PC-9 (cell line): ENCODE measurements at regions not wholly inside any gene's neighbourhood (a gene's known extent, or its start where the extent isn't known, plus 50 kb on each side); places are given as distances from the start of the nearest gene placed in this dataset.
"Not testable (repeated sequence)": the region's sequence is repeated elsewhere in the genome, so short reads cannot be mapped to it uniquely, and the experiment has no call there.

Experiments
- BruUV-seq: library from RNA; stranded (reverse); fragments of 400-500 nt; replicated peaks from 2 replicates; lab custom pipeline; 2021; lab: Mats Ljungman, UMichigan
- CTCF ChIA-PET: fragments of 300-600 bp; sonication (Branson Sonifier 250); formaldehyde crosslinking; loops from one replicate; lab custom pipeline; 2022; ENCODE audit warnings: antibody characterized with exemption; lab: Charles Lee
- POLR2A ChIA-PET: fragments of 300-600 bp; sonication (Branson Sonifier 250); formaldehyde crosslinking; loops from one replicate; lab custom pipeline; 2022; ENCODE audit warnings: antibody characterized with exemption; ENCODE audit not compliant: unreplicated experiment; lab: Charles Lee
- DNase-seq, 2 experiments: peaks; one replicate each; pipeline versions ENCODE4 v3.0.0 to v3.0.0-alpha.2; 2015 to 2022; ENCODE audit warnings: mixed read lengths in 1 of 2
- H2AFZ ChIP-seq: fragments of 200-600 bp; sonication (generic); 2 replicates; pipeline ENCODE4 v1.8.1; 2017; ENCODE audit warnings: antibody characterized with exemption
- H3F3A ChIP-seq: fragments of 200-600 bp; sonication (generic); 2 replicates; pipeline ENCODE4 v1.8.1; 2017; ENCODE audit warnings: antibody characterized with exemption, mild to moderate bottlenecking, low read depth; ENCODE audit not compliant: insufficient read depth
- H3K27ac ChIP-seq: fragments of 200-600 bp; sonication (generic); 2 replicates; pipeline ENCODE4 v1.6.1; 2016; ENCODE audit warnings: mixed run types
- H3K27me3 ChIP-seq: fragments of 200-600 bp; sonication (generic); 2 replicates; pipeline ENCODE4 v1.6.1; 2016; ENCODE audit warnings: low read depth, mixed run types; ENCODE audit not compliant: insufficient read depth
- H3K36me3 ChIP-seq: fragments of 200-600 bp; sonication (generic); 2 replicates; pipeline ENCODE4 v1.6.1; 2016; ENCODE audit warnings: low read depth, mixed run types
- H3K4me1 ChIP-seq: fragments of 200-600 bp; sonication (generic); replicated peaks from 2 replicates; pipeline ENCODE4 v1.6.1; 2016; ENCODE audit warnings: mixed run types; ENCODE audit not compliant: insufficient read depth
- H3K4me2 ChIP-seq: fragments of 200-600 bp; sonication (generic); 2 replicates; pipeline ENCODE4 v1.6.1; 2017; ENCODE audit warnings: mixed run types
- H3K4me3 ChIP-seq: fragments of 200-600 bp; sonication (generic); 2 replicates; pipeline ENCODE4 v1.6.1; 2016; ENCODE audit warnings: mixed run types
- H3K79me2 ChIP-seq: fragments of 200-600 bp; sonication (generic); 2 replicates; pipeline ENCODE4 v1.6.1; 2017; ENCODE audit warnings: low read depth, mixed run types
- H3K9me2 ChIP-seq: fragments of 200-600 bp; sonication (generic); 2 replicates; pipeline ENCODE4 v1.8.1; 2017; ENCODE audit warnings: mild to moderate bottlenecking; ENCODE audit not compliant: insufficient read depth
- H3K9me3 ChIP-seq: fragments of 200-600 bp; sonication (generic); 2 replicates; pipeline ENCODE4 v1.8.1; 2016; ENCODE audit warnings: low read depth; ENCODE audit not compliant: insufficient read depth
- H4K20me1 ChIP-seq: fragments of 200-600 bp; sonication (generic); 2 replicates; pipeline ENCODE4 v1.8.1; 2017; ENCODE audit not compliant: insufficient read depth
- CTCF ChIP-seq: fragments of 200-600 bp; sonication (generic); conservative IDR thresholded peaks from 2 replicates; pipeline ENCODE4 v1.6.1; 2017; ENCODE audit warnings: mixed run types, antibody characterized with exemption, mild to moderate bottlenecking, moderate library complexity
- EZH2 ChIP-seq: fragments of 200-600 bp; sonication (generic); IDR thresholded peaks from 2 replicates; pipeline ENCODE4 v1.8.0; 2017; ENCODE audit warnings: antibody characterized with exemption, low read depth
- intact Hi-C: fragments of 100-400 bp; cut with micrococcal nuclease; formaldehyde crosslinking; loops from one replicate; pipeline ENCODE4 v1.10.0; 2022; ENCODE audit not compliant: unreplicated experiment

- no peaks in the 10 kb centered on the region for H3K4me1 ChIP-seq
- BruUV-seq, result no TSS peak
- no peaks in the 10 kb centered on the region for H3K36me3 ChIP-seq
- H3K27ac ChIP-seq, result no peak overlapping the region
- no peak overlapping the region for H3K4me2 ChIP-seq
- H3K79me2 ChIP-seq, result no peaks in the 10 kb centered on the region
- no peaks in the 10 kb centered on the region for H3K27me3 ChIP-seq
- no peak overlapping the region for H2AFZ ChIP-seq
- no peaks in the 10 kb centered on the region; the same call in 1 of the 2 replicates for H3K9me3 ChIP-seq
- no peaks in the 10 kb centered on the region for H3F3A ChIP-seq
- intact Hi-C loops, result no loop called here
- no peak for TF ChIP-seq EZH2
- TF ChIP-seq CTCF, result no peak
- ChIA-PET POLR2A (no interaction called here), CTCF (no interaction called here)
- no peak overlapping the region for H3K4me3 ChIP-seq
- H4K20me1 ChIP-seq, result no peaks in the 10 kb centered on the region
- no peaks in the 10 kb centered on the region for H3K9me2 ChIP-seq
- no peak for DNase-seq
Observed at GRCh38 chr6:148004651-148005050, 338.0 kb upstream of the SASH1 start.

- no peaks in the 10 kb centered on the region for H4K20me1 ChIP-seq
- TF ChIP-seq EZH2, result no peak
- no peak for TF ChIP-seq CTCF
- DNase-seq, result no peak
- H3K9me3 ChIP-seq, result no peaks in the 10 kb centered on the region; the same call in 1 of the 2 replicates
- H3K27ac ChIP-seq, result no peak overlapping the region
- ChIA-PET CTCF (no interaction called here), POLR2A (no interaction called here)
- no peaks in the 10 kb centered on the region for H3K9me2 ChIP-seq
- no peaks in the 10 kb centered on the region for H3K79me2 ChIP-seq
- no peak overlapping the region for H2AFZ ChIP-seq
- no peaks in the 10 kb centered on the region for H3K4me1 ChIP-seq
- H3K27me3 ChIP-seq, result no peaks in the 10 kb centered on the region
- 0 out of 2 replicates have a peak, but pooled peaks cover 7% of the 10 kb centered on the region for H3K36me3 ChIP-seq
- intact Hi-C loops, result no loop called here
- no peak overlapping the region for H3K4me2 ChIP-seq
- BruUV-seq, result no TSS peak
- no peak overlapping the region for H3K4me3 ChIP-seq
- H3F3A ChIP-seq, result no peaks in the 10 kb centered on the region
Observed at GRCh38 chr6:148005806-148006205, 336.8 kb upstream of the SASH1 start.

DNA sequence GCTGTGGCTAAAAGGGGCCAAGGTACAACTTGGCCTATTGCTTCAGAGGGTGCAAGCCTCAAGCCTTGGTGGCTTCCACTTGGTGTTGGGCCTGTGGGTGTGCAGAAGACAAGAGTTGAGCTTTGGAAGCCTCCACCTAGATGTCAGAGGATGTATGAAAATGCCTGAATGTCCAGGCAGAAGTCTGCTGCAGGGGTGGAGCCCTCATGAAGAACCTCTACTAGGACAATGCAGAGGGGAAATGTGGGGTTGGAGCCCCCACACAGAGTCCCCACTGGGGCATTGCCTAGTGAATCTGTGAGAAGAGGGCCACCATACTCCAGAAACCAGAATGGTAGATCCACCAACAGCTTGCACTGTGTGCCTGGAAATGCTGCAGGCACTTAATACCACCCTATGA is 332.1 kb upstream of the SASH1 start:
- BruUV-seq, H3K4me1 ChIP-seq, H3K27ac ChIP-seq, intact Hi-C loops, H3K9me3 ChIP-seq, H4K20me1 ChIP-seq, H3K36me3 ChIP-seq, POLR2A ChIA-PET, H3K4me2 ChIP-seq, H3K4me3 ChIP-seq, H3F3A ChIP-seq, H2AFZ ChIP-seq, H3K79me2 ChIP-seq, DNase-seq, H3K27me3 ChIP-seq, CTCF ChIA-PET, H3K9me2 ChIP-seq: not testable (repeated sequence)

DNA sequence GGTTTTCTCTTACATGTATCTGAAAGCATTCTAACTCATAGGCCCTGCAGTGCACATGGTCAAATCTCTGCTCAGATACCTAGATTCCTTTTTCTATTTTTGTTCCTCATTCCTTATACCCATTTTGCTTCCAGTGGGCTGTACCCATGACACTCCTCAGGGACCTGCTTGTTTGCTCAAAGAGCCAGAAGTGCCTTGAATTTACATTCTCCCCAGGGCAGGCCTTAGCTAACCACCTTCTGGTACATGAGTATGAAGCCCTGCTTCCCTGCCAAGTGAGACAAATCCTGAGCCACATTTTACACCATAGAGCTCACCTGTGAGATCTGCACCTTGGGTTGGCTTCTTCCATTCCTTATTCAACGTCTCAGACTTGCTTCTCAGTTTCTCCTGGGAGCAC is 326.6 kb upstream of the SASH1 start:
- POLR2A ChIA-PET, result no interaction called here
- Histone ChIP-seq H2AFZ (no peak overlapping the region), H3K36me3 (no peaks in the 10 kb centered on the region), H3K4me2 (no peak overlapping the region), H3K9me3 (0 out of 2 replicates have a peak, but pooled peaks cover 2% of the 10 kb centered on the region), H3K27me3 (no peaks in the 10 kb centered on the region), H3K9me2 (no peaks in the 10 kb centered on the region), H4K20me1 (no peaks in the 10 kb centered on the region), H3K27ac (no peak overlapping the region), H3K4me1 (no peaks in the 10 kb centered on the region), H3K4me3 (no peak overlapping the region), H3K79me2 (no peaks in the 10 kb centered on the region), H3F3A (no peaks in the 10 kb centered on the region)
- intact Hi-C loops, result no loop called here
- no TSS peak for BruUV-seq
- TF ChIP-seq CTCF (no peak), EZH2 (no peak)
- CTCF ChIA-PET, result no interaction called here
- no peak for DNase-seq
